CD14-positive monocyte (primary cell): ENCODE measurements at regions not wholly inside any gene's neighbourhood (a gene's known extent, or its start where the extent isn't known, plus 50 kb on each side); places are given as distances from the start of the nearest gene placed in this dataset.

Experiments used
- DNase-seq, 3 donors: peaks; one replicate each; pipeline ENCODE4 v3.0.0-alpha.2; 2011 to 2022
- H2AFZ ChIP-seq: 2 replicates; pipeline ENCODE4 v1.6.0; 2012; ENCODE audit warnings: mild to moderate bottlenecking, low read depth, low read length, inconsistent platforms; ENCODE audit not compliant: insufficient read depth, poor library complexity, severe bottlenecking
- H3K27ac ChIP-seq, 2 donors: 1 replicate in 1 of 2; 2 replicates in 1 of 2; pipeline ENCODE4 v1.5.1; 2012 to 2013; ENCODE audit warnings: low read length in 2 of 2, control low read depth in 1 of 2, inconsistent platforms in 1 of 2, low read depth in 1 of 2, mild to moderate bottlenecking in 1 of 2
- H3K27me3 ChIP-seq, 2 donors: one replicate each; pipeline versions ENCODE4 v1.6.0 to v1.6.1; 2011 to 2013; ENCODE audit warnings: low read length in 2 of 2; ENCODE audit not compliant: control insufficient read depth in 2 of 2, insufficient read depth in 2 of 2
- H3K36me3 ChIP-seq, 2 donors: replicated peaks in 1 of 2; 1 replicate in 1 of 2; 2 replicates in 1 of 2; pipeline versions ENCODE4 v1.5.1 to v1.6.1; 2012 to 2013; ENCODE audit warnings: low read length in 2 of 2, control low read depth in 1 of 2, inconsistent platforms in 1 of 2, mild to moderate bottlenecking in 1 of 2; ENCODE audit not compliant: insufficient read depth in 2 of 2, control insufficient read depth in 1 of 2
- H3K4me1 ChIP-seq, 2 donors: 1 replicate in 1 of 2; 2 replicates in 1 of 2; pipeline versions ENCODE4 v1.5.1 to v1.6.1; 2012 to 2013; ENCODE audit warnings: low read length in 2 of 2, control low read depth in 1 of 2, inconsistent platforms in 1 of 2, mild to moderate bottlenecking in 1 of 2, moderate library complexity in 1 of 2; ENCODE audit not compliant: insufficient read depth in 2 of 2, control insufficient read depth in 1 of 2
- H3K4me2 ChIP-seq: replicated peaks from 2 replicates; pipeline ENCODE3; 2012; ENCODE audit warnings: low read length, moderate library complexity, mild to moderate bottlenecking; ENCODE audit not compliant: poor library complexity, severe bottlenecking; ENCODE audit errors: extremely low read depth
- H3K4me3 ChIP-seq, 3 experiments: fragments of 200-600 bp in 1 of 3; sonication (generic) in 1 of 3; replicated peaks in 1 of 3; 1 replicate in 2 of 3; 2 replicates in 1 of 3; pipeline ENCODE4 v1.5.1; 2011 to 2013; ENCODE audit warnings: low read length in 3 of 3, mild to moderate bottlenecking in 3 of 3, control low read depth in 2 of 3, low read depth in 2 of 3, inconsistent platforms in 1 of 3, moderate library complexity in 1 of 3
- H3K79me2 ChIP-seq: 2 replicates; pipeline ENCODE4 v1.6.0; 2012; ENCODE audit warnings: mild to moderate bottlenecking, control low read depth, inconsistent platforms, low read length, moderate library complexity; ENCODE audit not compliant: insufficient read depth
- H3K9ac ChIP-seq: 2 replicates; pipeline ENCODE4 v1.6.0; 2017; ENCODE audit warnings: low read length, mild to moderate bottlenecking; ENCODE audit not compliant: insufficient read depth, poor library complexity, severe bottlenecking
- H3K9me3 ChIP-seq, 2 donors: replicated peaks in 1 of 2; 1 replicate in 1 of 2; 2 replicates in 1 of 2; pipeline versions ENCODE4 v1.5.1 to v1.6.1; 2012 to 2013; ENCODE audit warnings: low read length in 2 of 2, control low read depth in 1 of 2; ENCODE audit not compliant: control insufficient read depth in 1 of 2, insufficient read depth in 1 of 2
- H4K20me1 ChIP-seq: 2 replicates; pipeline ENCODE4 v1.6.0; 2012; ENCODE audit warnings: mild to moderate bottlenecking, low read length, control low read depth, moderate library complexity; ENCODE audit not compliant: insufficient read depth
- H3K27ac Mint-ChIP-seq, 7 donors: one replicate each; pipeline ENCODE4 v1.8.0; 2020; ENCODE audit warnings: mild to moderate bottlenecking in 7 of 7, mixed read lengths in 7 of 7, moderate library complexity in 6 of 7, inconsistent platforms in 2 of 7
- H3K27me3 Mint-ChIP-seq, 3 donors: one replicate each; pipeline ENCODE4 v1.8.0; 2021 to 2022; ENCODE audit warnings: low read depth in 3 of 3, mild to moderate bottlenecking in 3 of 3, mixed read lengths in 3 of 3, moderate library complexity in 3 of 3, inconsistent platforms in 1 of 3
- H3K36me3 Mint-ChIP-seq, 2 donors: one replicate each; pipeline ENCODE4 v1.8.0; 2020; ENCODE audit warnings: mixed read lengths in 2 of 2, inconsistent platforms in 1 of 2, mild to moderate bottlenecking in 1 of 2
- H3K4me1 Mint-ChIP-seq: one replicate; pipeline ENCODE4 v1.8.0; 2020; ENCODE audit warnings: mild to moderate bottlenecking, mixed read lengths
- H3K4me3 Mint-ChIP-seq, 2 donors: one replicate each; pipeline ENCODE4 v1.8.0; 2020; ENCODE audit warnings: mild to moderate bottlenecking in 2 of 2, mixed read lengths in 2 of 2, moderate library complexity in 1 of 2
- H3K9me3 Mint-ChIP-seq, 7 donors: one replicate each; pipeline ENCODE4 v1.8.0; 2020 to 2022; ENCODE audit warnings: mixed read lengths in 7 of 7, mild to moderate bottlenecking in 6 of 7, moderate library complexity in 6 of 7, inconsistent platforms in 2 of 7
- WGBS: methylation state at CpG from one replicate; pipeline ENCODE4 v1.1.5; 2013; ENCODE audit warnings: missing lambda C conversion rate; ENCODE audit not compliant: insufficient coverage; 5-methylcytosine and 5-hydroxymethylcytosine counted together
- intact Hi-C, 2 donors: fragments of 100-400 bp; cut with micrococcal nuclease; formaldehyde crosslinking; loops; one replicate each; pipeline versions ENCODE4 v1.15.0 to v1.15.1; 2023
- TF ChIP-seq, protein P1 (sequence below): fragments of 200-600 bp; IDR thresholded peaks from one replicate; pipeline ENCODE4 v1.8.0; 2022; ENCODE audit warnings: antibody characterized with exemption, mild to moderate bottlenecking

DNA sequence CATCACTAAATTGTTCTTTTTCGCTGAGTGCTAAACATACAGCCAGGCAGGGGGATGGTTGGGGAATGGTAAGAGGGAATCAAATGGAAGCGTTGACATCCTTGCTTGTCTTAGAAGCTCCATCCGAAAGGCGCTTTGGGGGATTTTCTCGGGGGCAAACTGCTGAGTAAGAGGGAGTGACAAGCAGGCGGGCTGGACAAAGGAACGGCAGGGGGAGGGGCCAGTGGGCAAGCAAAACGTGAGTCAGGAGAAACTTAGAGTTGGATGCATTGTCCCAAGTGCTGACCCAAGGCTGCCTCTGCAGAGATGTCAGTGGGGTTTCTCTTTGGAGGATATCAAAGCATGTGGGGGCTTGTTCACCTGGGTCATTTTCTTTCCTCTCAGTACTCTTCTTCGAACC, 480.5 kb downstream of the VRK1 start:
- Mint-ChIP-seq H3K27me3 (peaks cover 14 to 20% (median 17%) of the 10 kb centered on the region in 3 donors), H3K9me3 (no peaks in the 10 kb centered on the region), H3K4me1 (peaks cover 6% of the 10 kb centered on the region), H3K4me3 (peak overlapping the region in 1 of 2 donors; percentile 69), H3K36me3 (no peaks in the 10 kb centered on the region), H3K27ac (no peak overlapping the region)
- no peaks in the 10 kb centered on the region for H4K20me1 ChIP-seq
- no peaks in the 10 kb centered on the region for H3K9me3 ChIP-seq
- no peaks in the 10 kb centered on the region for H3K4me1 ChIP-seq
- H3K4me3 ChIP-seq = no peak overlapping the region
- H3K9ac ChIP-seq = no peak overlapping the region
- intact Hi-C loops = no loop called here
- TF ChIP-seq, protein P1, sequence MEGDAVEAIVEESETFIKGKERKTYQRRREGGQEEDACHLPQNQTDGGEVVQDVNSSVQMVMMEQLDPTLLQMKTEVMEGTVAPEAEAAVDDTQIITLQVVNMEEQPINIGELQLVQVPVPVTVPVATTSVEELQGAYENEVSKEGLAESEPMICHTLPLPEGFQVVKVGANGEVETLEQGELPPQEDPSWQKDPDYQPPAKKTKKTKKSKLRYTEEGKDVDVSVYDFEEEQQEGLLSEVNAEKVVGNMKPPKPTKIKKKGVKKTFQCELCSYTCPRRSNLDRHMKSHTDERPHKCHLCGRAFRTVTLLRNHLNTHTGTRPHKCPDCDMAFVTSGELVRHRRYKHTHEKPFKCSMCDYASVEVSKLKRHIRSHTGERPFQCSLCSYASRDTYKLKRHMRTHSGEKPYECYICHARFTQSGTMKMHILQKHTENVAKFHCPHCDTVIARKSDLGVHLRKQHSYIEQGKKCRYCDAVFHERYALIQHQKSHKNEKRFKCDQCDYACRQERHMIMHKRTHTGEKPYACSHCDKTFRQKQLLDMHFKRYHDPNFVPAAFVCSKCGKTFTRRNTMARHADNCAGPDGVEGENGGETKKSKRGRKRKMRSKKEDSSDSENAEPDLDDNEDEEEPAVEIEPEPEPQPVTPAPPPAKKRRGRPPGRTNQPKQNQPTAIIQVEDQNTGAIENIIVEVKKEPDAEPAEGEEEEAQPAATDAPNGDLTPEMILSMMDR = no peak
- no peak for DNase-seq
- peaks cover 2 to 3% of the 10 kb centered on the region in 2 donors for H3K27me3 ChIP-seq
- no peaks in the 10 kb centered on the region for H3K36me3 ChIP-seq
- H2AFZ ChIP-seq = no peak overlapping the region
- no peaks in the 10 kb centered on the region for H3K79me2 ChIP-seq
- H3K4me2 ChIP-seq = no peak overlapping the region
- WGBS = 72% methylated on average over 7 of the region's 9 CpGs
- H3K27ac ChIP-seq = no peak overlapping the region

DNA sequence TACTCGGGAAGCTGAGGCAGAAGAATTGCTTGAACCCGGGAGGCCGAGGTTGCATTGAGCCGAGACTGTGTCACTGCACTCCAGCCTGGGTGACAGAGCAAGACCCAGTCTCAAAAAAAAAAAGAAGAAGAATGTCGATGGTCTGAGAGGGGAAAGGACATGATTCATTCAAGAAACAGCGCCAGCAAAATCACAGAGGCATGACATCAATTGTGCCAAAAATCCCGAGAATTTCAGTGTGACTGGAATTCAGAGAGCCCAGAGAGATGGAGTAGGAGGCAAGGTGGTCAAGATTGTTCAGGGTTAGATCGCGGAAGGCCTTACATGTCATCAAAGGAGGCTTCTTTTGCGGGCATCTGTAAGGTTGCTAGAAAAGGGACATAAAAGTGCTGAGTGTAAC, 483.3 kb downstream of the VRK1 start:
- Histone ChIP-seq H3K4me3 (no peak overlapping the region), H3K79me2 (no peaks in the 10 kb centered on the region), H3K4me1 (no peaks in the 10 kb centered on the region), H3K9ac (no peak overlapping the region), H3K27me3 (peaks cover 2 to 3% of the 10 kb centered on the region in 2 donors), H3K9me3 (no peaks in the 10 kb centered on the region), H4K20me1 (no peaks in the 10 kb centered on the region), H3K4me2 (no peak overlapping the region), H3K36me3 (no peaks in the 10 kb centered on the region), H3K27ac (no peak overlapping the region), H2AFZ (no peak overlapping the region)
- Mint-ChIP-seq H3K4me3 (no peak overlapping the region), H3K9me3 (peaks cover 0 to 3% (median 0%) of the 10 kb centered on the region in 7 donors), H3K36me3 (no peaks in the 10 kb centered on the region), H3K4me1 (peaks cover 6% of the 10 kb centered on the region), H3K27me3 (peaks cover 12 to 17% (median 13%) of the 10 kb centered on the region in 3 donors), H3K27ac (no peak overlapping the region)
- no peak for DNase-seq
- intact Hi-C loops = no loop called here
- TF ChIP-seq, protein P1 = no peak
- WGBS = 69% methylated on average over 3 of the region's 10 CpGs
